ENCODE measurements at regions not wholly inside any gene's neighbourhood (a gene's known extent, or its start where the extent isn't known, plus 50 kb on each side); places are given as distances from the start of the nearest gene placed in this dataset.

- Histone ChIP-seq H3K4me1 (ENCODE audit: control insufficient read depth, insufficient read depth, low read length) (no peaks in the 10 kb centered on the region), H3K9me3 (replicated peaks; ENCODE audit: low read length) (no peaks in the 10 kb centered on the region), H3K4me3 (ENCODE audit: low read length) (no peak overlapping the region), H3K27me3 (ENCODE audit: control insufficient read depth, insufficient read depth, low read length) (peaks cover 12% of the 10 kb centered on the region), H3K4me2 (ENCODE audit: low read length) (no peak overlapping the region), H3K36me3 (ENCODE audit: insufficient read depth, low read length) (no peaks in the 10 kb centered on the region), H3K9ac (ENCODE audit: low read depth, low read length) (no peak overlapping the region)
Observed at GRCh38 chr15:61281328-61281727, 52.2 kb upstream of the RORA start.
